WTC11 (cell line): ENCODE measurements at regions not wholly inside any gene's neighbourhood (a gene's known extent, or its start where the extent isn't known, plus 50 kb on each side); places are given as distances from the start of the nearest gene placed in this dataset.

Experiments used
- ATAC-seq: fragments of 200-7000 bp; cut with Tn5 transposase; 2 replicates; pipeline ENCODE4 v1.10.0; 2021; ENCODE audit warnings: mild to moderate bottlenecking, moderate library complexity
- CTCF ChIA-PET: fragments of 300-600 bp; sonication (Branson Sonifier 250); formaldehyde crosslinking; loops from one replicate; lab custom pipeline; 2021; ENCODE audit warnings: antibody characterized with exemption; lab: Charles Lee
- POLR2A ChIA-PET: fragments of 350-600 bp; sonication (Branson Sonifier 250); formaldehyde crosslinking; loops from one replicate; lab custom pipeline; 2021; ENCODE audit warnings: antibody characterized with exemption; lab: Charles Lee
- DNase-seq: peaks from one replicate; pipeline ENCODE4 v3.0.0; 2021; ENCODE audit warnings: low spot score
- H3K27ac Mint-ChIP-seq: 2 replicates; pipeline ENCODE4 v1.8.0; 2021; ENCODE audit warnings: mixed read lengths
- H3K27me3 Mint-ChIP-seq: 2 replicates; pipeline ENCODE4 v1.8.0; 2021; ENCODE audit warnings: low read depth, mild to moderate bottlenecking, moderate library complexity, mixed read lengths
- H3K36me3 Mint-ChIP-seq: 2 replicates; pipeline ENCODE4 v1.8.0; 2021; ENCODE audit warnings: mixed read lengths
- H3K4me1 Mint-ChIP-seq: 2 replicates; pipeline ENCODE4 v1.8.0; 2022; ENCODE audit warnings: mixed read lengths
- H3K4me3 Mint-ChIP-seq: 2 replicates; pipeline ENCODE4 v1.8.0; 2021; ENCODE audit warnings: mild to moderate bottlenecking, moderate library complexity, mixed read lengths
- H3K9me3 Mint-ChIP-seq: 2 replicates; pipeline ENCODE4 v1.8.0; 2021; ENCODE audit warnings: mixed read lengths
- CREM ChIP-seq: sonication (generic); formaldehyde crosslinking; IDR thresholded peaks from 2 replicates; pipeline ENCODE4 v1.8.1; 2022; ENCODE audit warnings: mild to moderate bottlenecking, missing genetic modification reagents, moderate library complexity
- ELF4 ChIP-seq: sonication (generic); formaldehyde crosslinking; IDR thresholded peaks from 2 replicates; pipeline ENCODE4 v1.8.1; 2022; ENCODE audit warnings: low read depth, mild to moderate bottlenecking, moderate library complexity, missing genetic modification reagents
- FOXJ3 ChIP-seq: sonication (generic); formaldehyde crosslinking; IDR thresholded peaks from 2 replicates; pipeline ENCODE4 v1.9.0; 2021; ENCODE audit warnings: missing genetic modification reagents, mild to moderate bottlenecking, borderline replicate concordance
- GRHL2 ChIP-seq: fragments of 250-450 bp; sonication (Bioruptor Pico); IDR thresholded peaks from 2 replicates; pipeline ENCODE4 v1.8.0; 2022; ENCODE audit warnings: mild to moderate bottlenecking, moderate library complexity; ENCODE audit not compliant: insufficient replicate concordance, severe bottlenecking
- GTF2I ChIP-seq: fragments of 250-450 bp; sonication (Bioruptor Pico); conservative IDR thresholded peaks from 2 replicates; pipeline ENCODE4 v1.4.0; 2021; ENCODE audit warnings: mild to moderate bottlenecking
- NFE2L1 ChIP-seq: sonication (generic); formaldehyde crosslinking; IDR thresholded peaks from 2 replicates; pipeline ENCODE4 v1.8.1; 2023; ENCODE audit warnings: missing genetic modification reagents
- NR2C2 ChIP-seq: sonication (generic); formaldehyde crosslinking; IDR thresholded peaks from 2 replicates; pipeline ENCODE4 v1.8.0; 2022; ENCODE audit warnings: mild to moderate bottlenecking, missing genetic modification reagents
- NR3C1 ChIP-seq: sonication (generic); formaldehyde crosslinking; conservative IDR thresholded peaks from 2 replicates; pipeline ENCODE4 v1.8.1; 2023; ENCODE audit warnings: low read depth, mild to moderate bottlenecking, missing genetic modification reagents
- ZNF121 ChIP-seq: sonication (generic); formaldehyde crosslinking; IDR thresholded peaks from 2 replicates; pipeline ENCODE4 v1.8.0; 2023; ENCODE audit warnings: missing genetic modification reagents
- ZNF219 ChIP-seq: sonication (generic); formaldehyde crosslinking; IDR thresholded peaks from 2 replicates; pipeline ENCODE4 v1.8.0; 2023; ENCODE audit warnings: missing genetic modification reagents, mild to moderate bottlenecking, borderline replicate concordance
- ZNF263 ChIP-seq: sonication (generic); formaldehyde crosslinking; IDR thresholded peaks from 2 replicates; pipeline ENCODE4 v1.8.1; 2022; ENCODE audit warnings: low read depth, mild to moderate bottlenecking, moderate library complexity, missing genetic modification reagents
- TF ChIP-seq, protein P1 (sequence below): sonication (generic); formaldehyde crosslinking; IDR thresholded peaks from 2 replicates; pipeline ENCODE4 v1.8.1; 2023; ENCODE audit warnings: mild to moderate bottlenecking, missing genetic modification reagents, borderline replicate concordance
- TF ChIP-seq, protein P2 (sequence below): sonication (generic); formaldehyde crosslinking; IDR thresholded peaks from 2 replicates; pipeline ENCODE4 v1.8.1; 2023; ENCODE audit warnings: mild to moderate bottlenecking, moderate library complexity, missing genetic modification reagents
- TF ChIP-seq, protein P3 (sequence below): fragments of 200-600 bp; IDR thresholded peaks from 2 replicates; pipeline ENCODE4 v1.8.0; 2022; ENCODE audit warnings: antibody characterized with exemption
- TF ChIP-seq, protein P4 (sequence below): sonication (generic); formaldehyde crosslinking; IDR thresholded peaks from 2 replicates; pipeline ENCODE4 v1.8.1; 2022; ENCODE audit warnings: mild to moderate bottlenecking, missing genetic modification reagents, moderate library complexity, borderline replicate concordance
- TF ChIP-seq, protein P5 (sequence below): sonication (generic); formaldehyde crosslinking; IDR thresholded peaks from 2 replicates; pipeline ENCODE4 v1.8.1; 2023; ENCODE audit warnings: mild to moderate bottlenecking, missing genetic modification reagents, moderate library complexity
- TF ChIP-seq, protein P6 (sequence below): fragments of 250-450 bp; sonication (Bioruptor Pico); IDR thresholded peaks from 2 replicates; pipeline ENCODE4 v1.8.0; 2021; ENCODE audit warnings: mild to moderate bottlenecking
- TF ChIP-seq, protein P7 (sequence below): sonication (generic); formaldehyde crosslinking; IDR thresholded peaks from 2 replicates; pipeline ENCODE4 v1.8.1; 2023; ENCODE audit warnings: mild to moderate bottlenecking, missing genetic modification reagents

DNA sequence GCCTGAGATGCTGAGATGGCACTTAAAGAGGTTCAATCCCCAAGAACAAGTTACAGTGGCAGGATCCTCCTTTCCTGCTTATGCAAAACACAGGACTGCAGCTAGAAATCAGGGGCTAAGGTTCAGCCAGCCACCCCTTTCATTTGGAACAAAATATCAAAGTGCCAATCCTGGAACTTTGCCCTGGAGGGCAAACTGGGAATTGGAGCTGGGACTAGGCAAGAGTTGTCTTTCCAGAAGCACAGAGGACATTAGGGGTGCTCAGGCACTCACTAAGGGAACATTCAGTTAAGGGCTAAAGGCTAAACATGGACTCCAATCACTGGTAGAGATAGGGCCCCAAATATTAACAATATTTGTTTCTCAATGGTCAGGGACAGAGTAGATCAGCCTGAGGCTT is 237.2 kb downstream of the EMP1 start (continued):
- TF ChIP-seq, protein P1, sequence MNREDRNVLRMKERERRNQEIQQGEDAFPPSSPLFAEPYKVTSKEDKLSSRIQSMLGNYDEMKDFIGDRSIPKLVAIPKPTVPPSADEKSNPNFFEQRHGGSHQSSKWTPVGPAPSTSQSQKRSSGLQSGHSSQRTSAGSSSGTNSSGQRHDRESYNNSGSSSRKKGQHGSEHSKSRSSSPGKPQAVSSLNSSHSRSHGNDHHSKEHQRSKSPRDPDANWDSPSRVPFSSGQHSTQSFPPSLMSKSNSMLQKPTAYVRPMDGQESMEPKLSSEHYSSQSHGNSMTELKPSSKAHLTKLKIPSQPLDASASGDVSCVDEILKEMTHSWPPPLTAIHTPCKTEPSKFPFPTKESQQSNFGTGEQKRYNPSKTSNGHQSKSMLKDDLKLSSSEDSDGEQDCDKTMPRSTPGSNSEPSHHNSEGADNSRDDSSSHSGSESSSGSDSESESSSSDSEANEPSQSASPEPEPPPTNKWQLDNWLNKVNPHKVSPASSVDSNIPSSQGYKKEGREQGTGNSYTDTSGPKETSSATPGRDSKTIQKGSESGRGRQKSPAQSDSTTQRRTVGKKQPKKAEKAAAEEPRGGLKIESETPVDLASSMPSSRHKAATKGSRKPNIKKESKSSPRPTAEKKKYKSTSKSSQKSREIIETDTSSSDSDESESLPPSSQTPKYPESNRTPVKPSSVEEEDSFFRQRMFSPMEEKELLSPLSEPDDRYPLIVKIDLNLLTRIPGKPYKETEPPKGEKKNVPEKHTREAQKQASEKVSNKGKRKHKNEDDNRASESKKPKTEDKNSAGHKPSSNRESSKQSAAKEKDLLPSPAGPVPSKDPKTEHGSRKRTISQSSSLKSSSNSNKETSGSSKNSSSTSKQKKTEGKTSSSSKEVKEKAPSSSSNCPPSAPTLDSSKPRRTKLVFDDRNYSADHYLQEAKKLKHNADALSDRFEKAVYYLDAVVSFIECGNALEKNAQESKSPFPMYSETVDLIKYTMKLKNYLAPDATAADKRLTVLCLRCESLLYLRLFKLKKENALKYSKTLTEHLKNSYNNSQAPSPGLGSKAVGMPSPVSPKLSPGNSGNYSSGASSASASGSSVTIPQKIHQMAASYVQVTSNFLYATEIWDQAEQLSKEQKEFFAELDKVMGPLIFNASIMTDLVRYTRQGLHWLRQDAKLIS (CRISPR knock-in tag), result no peak
- TF ChIP-seq, protein P2, sequence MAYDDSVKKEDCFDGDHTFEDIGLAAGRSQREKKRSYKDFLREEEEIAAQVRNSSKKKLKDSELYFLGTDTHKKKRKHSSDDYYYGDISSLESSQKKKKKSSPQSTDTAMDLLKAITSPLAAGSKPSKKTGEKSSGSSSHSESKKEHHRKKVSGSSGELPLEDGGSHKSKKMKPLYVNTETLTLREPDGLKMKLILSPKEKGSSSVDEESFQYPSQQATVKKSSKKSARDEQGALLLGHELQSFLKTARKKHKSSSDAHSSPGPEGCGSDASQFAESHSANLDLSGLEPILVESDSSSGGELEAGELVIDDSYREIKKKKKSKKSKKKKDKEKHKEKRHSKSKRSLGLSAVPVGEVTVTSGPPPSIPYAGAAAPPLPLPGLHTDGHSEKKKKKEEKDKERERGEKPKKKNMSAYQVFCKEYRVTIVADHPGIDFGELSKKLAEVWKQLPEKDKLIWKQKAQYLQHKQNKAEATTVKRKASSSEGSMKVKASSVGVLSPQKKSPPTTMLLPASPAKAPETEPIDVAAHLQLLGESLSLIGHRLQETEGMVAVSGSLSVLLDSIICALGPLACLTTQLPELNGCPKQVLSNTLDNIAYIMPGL (CRISPR knock-in tag), result no peak
- TF ChIP-seq GRHL2 (CRISPR knock-in tag), result no peak
- TF ChIP-seq, all 79 proteins: peak for 0

DNA sequence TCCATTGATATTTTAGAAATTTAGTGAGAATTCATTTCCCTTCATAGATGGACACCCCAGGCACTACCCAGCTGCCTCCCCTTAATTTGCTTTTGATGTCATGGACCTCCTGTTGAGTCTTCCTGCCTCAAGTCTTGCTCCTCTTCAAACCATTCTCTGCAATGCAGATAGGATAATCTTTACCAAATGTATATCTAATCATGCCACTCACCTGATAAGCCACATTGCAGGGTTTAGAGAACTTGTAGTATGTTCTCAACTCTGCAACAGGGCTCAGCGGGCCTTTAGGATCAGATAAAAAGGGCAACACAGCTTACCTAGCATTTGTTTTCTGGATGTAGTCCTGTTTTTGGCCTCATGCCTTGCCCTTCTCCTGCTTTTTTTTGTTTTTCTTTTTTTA is 234.5 kb downstream of the EMP1 start:
- Mint-ChIP-seq H3K4me3 (no peak overlapping the region), H3K4me1 (peaks cover 12% of the 10 kb centered on the region), H3K36me3 (peaks cover 14% of the 10 kb centered on the region), H3K27ac (no peak overlapping the region), H3K9me3 (peaks cover 20% of the 10 kb centered on the region), H3K27me3 (no peaks in the 10 kb centered on the region)
- ChIA-PET CTCF (no interaction called here), POLR2A (no interaction called here)
- no peak for ATAC-seq
- TF ChIP-seq GRHL2 (CRISPR knock-in tag) (no peak), CREM (no peak), NFE2L1 (CRISPR knock-in tag) (no peak), ELF4 (CRISPR knock-in tag) (no peak), ZNF219 (CRISPR knock-in tag) (no peak), ZNF263 (CRISPR knock-in tag) (no peak), FOXJ3 (CRISPR knock-in tag) (no peak), NR2C2 (no peak), ZNF121 (no peak), GTF2I (CRISPR knock-in tag) (no peak), NR3C1 (CRISPR knock-in tag) (no peak)
- TF ChIP-seq, protein P3, sequence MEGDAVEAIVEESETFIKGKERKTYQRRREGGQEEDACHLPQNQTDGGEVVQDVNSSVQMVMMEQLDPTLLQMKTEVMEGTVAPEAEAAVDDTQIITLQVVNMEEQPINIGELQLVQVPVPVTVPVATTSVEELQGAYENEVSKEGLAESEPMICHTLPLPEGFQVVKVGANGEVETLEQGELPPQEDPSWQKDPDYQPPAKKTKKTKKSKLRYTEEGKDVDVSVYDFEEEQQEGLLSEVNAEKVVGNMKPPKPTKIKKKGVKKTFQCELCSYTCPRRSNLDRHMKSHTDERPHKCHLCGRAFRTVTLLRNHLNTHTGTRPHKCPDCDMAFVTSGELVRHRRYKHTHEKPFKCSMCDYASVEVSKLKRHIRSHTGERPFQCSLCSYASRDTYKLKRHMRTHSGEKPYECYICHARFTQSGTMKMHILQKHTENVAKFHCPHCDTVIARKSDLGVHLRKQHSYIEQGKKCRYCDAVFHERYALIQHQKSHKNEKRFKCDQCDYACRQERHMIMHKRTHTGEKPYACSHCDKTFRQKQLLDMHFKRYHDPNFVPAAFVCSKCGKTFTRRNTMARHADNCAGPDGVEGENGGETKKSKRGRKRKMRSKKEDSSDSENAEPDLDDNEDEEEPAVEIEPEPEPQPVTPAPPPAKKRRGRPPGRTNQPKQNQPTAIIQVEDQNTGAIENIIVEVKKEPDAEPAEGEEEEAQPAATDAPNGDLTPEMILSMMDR, result no peak
- TF ChIP-seq, protein P4, sequence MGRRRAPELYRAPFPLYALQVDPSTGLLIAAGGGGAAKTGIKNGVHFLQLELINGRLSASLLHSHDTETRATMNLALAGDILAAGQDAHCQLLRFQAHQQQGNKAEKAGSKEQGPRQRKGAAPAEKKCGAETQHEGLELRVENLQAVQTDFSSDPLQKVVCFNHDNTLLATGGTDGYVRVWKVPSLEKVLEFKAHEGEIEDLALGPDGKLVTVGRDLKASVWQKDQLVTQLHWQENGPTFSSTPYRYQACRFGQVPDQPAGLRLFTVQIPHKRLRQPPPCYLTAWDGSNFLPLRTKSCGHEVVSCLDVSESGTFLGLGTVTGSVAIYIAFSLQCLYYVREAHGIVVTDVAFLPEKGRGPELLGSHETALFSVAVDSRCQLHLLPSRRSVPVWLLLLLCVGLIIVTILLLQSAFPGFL (CRISPR knock-in tag), result no peak
- TF ChIP-seq, protein P5, sequence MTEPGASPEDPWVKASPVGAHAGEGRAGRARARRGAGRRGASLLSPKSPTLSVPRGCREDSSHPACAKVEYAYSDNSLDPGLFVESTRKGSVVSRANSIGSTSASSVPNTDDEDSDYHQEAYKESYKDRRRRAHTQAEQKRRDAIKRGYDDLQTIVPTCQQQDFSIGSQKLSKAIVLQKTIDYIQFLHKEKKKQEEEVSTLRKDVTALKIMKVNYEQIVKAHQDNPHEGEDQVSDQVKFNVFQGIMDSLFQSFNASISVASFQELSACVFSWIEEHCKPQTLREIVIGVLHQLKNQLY (CRISPR knock-in tag), result no peak
- TF ChIP-seq, protein P6, sequence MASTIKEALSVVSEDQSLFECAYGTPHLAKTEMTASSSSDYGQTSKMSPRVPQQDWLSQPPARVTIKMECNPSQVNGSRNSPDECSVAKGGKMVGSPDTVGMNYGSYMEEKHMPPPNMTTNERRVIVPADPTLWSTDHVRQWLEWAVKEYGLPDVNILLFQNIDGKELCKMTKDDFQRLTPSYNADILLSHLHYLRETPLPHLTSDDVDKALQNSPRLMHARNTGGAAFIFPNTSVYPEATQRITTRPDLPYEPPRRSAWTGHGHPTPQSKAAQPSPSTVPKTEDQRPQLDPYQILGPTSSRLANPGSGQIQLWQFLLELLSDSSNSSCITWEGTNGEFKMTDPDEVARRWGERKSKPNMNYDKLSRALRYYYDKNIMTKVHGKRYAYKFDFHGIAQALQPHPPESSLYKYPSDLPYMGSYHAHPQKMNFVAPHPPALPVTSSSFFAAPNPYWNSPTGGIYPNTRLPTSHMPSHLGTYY (CRISPR knock-in tag), result no peak
- TF ChIP-seq, protein P7, sequence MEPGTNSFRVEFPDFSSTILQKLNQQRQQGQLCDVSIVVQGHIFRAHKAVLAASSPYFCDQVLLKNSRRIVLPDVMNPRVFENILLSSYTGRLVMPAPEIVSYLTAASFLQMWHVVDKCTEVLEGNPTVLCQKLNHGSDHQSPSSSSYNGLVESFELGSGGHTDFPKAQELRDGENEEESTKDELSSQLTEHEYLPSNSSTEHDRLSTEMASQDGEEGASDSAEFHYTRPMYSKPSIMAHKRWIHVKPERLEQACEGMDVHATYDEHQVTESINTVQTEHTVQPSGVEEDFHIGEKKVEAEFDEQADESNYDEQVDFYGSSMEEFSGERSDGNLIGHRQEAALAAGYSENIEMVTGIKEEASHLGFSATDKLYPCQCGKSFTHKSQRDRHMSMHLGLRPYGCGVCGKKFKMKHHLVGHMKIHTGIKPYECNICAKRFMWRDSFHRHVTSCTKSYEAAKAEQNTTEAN (CRISPR knock-in tag), result no peak
- DNase-seq, result no peak
